ENCODE measurements at regions not wholly inside any gene's neighbourhood (a gene's known extent, or its start where the extent isn't known, plus 50 kb on each side); places are given as distances from the start of the nearest gene placed in this dataset.

- no peak for TF ChIP-seq CTCF (IDR thresholded peaks at IDR 0.05)
- no peak for TF ChIP-seq POLR2AphosphoS5 (IDR thresholded peaks at IDR 0.05)
These were observed 99.8 kb downstream of the DACT2 start for GRCh38 chr6:168219804-168220203.
